HepG2 (cell line): ENCODE measurements at regions not wholly inside any gene's neighbourhood (a gene's known extent, or its start where the extent isn't known, plus 50 kb on each side); places are given as distances from the start of the nearest gene placed in this dataset.

Experiments used
- ATAC-seq: fragments of 200-7000 bp; cut with Tn5 transposase; 3 replicates; pipeline ENCODE4 v1.9.1; 2020; ENCODE audit warnings: mild to moderate bottlenecking, moderate library complexity
- BruUV-seq: library from RNA; stranded (reverse); fragments of 400-500 nt; replicated peaks from 2 replicates; lab custom pipeline; 2021; lab: Mats Ljungman, UMichigan
- CTCF ChIA-PET: fragments of 300-600 bp; formaldehyde crosslinking; extraction: SDS; loops from one replicate; lab custom pipeline; 2021; ENCODE audit warnings: low total read pairs, inconsistent platforms, low intra/inter-chr PET ratio; lab: Yijun Ruan, JAX
- POLR2A ChIA-PET: fragments of 350-600 bp; sonication (Branson Sonifier 250); formaldehyde crosslinking; loops from one replicate; lab custom pipeline; 2020; ENCODE audit warnings: antibody characterized with exemption, inconsistent platforms; lab: Yijun Ruan, JAX
- DNase-seq: peaks from one replicate; pipeline ENCODE4 v3.0.0-alpha.2; 2015; ENCODE audit warnings: low spot score
- FAIRE-seq: peaks from 3 replicates; lab custom pipeline; 2011; peaks lifted over from hg19 to GRCh38; lab: Jason Lieb, UNC
- H2AFZ ChIP-seq: one replicate; pipeline ENCODE4 v1.6.1; 2011; ENCODE audit warnings: low read length, inconsistent platforms
- H3K27ac ChIP-seq: fragments of 300-600 bp; 3 replicates; pipeline ENCODE4 v1.8.0; 2011; ENCODE audit warnings: mixed run types, mild to moderate bottlenecking, mixed read lengths, low read length, inconsistent platforms; ENCODE audit not compliant: insufficient read depth; ENCODE audit errors: extremely low read length
- H3K27me3 ChIP-seq, 2 experiments: fragments of 200-600 bp in 1 of 2; 2 replicates in 1 of 2; 3 replicates in 1 of 2; pipeline versions ENCODE4 v1.6.0 to v1.8.0; 2011; ENCODE audit warnings: low read length in 2 of 2, mild to moderate bottlenecking in 2 of 2, moderate library complexity in 2 of 2, inconsistent platforms in 1 of 2; ENCODE audit not compliant: insufficient read depth in 2 of 2, control insufficient read depth in 1 of 2
- H3K36me3 ChIP-seq, 2 experiments: fragments of 200-600 bp in 1 of 2; replicated peaks in 1 of 2; 2 replicates in 1 of 2; 3 replicates in 1 of 2; pipeline versions ENCODE4 v1.5.1 to v1.8.0; 2011; ENCODE audit warnings: low read length in 2 of 2, inconsistent platforms in 1 of 2; ENCODE audit not compliant: insufficient read depth in 2 of 2, control insufficient read depth in 1 of 2
- H3K4me1 ChIP-seq: 2 replicates; pipeline ENCODE4 v1.5.1; 2012; ENCODE audit warnings: low read length, inconsistent platforms; ENCODE audit not compliant: insufficient read depth
- H3K4me2 ChIP-seq: 2 replicates; pipeline ENCODE4 v1.6.0; 2011; ENCODE audit warnings: low read depth, low read length, inconsistent platforms
- H3K4me3 ChIP-seq, 3 experiments: fragments of 200-600 bp in 1 of 3; sonication (generic), shearing (Covaris generic) in 1 of 3; replicated peaks in 1 of 3; 2 replicates each; pipeline ENCODE4 v1.5.1; 2011 to 2016; ENCODE audit warnings: low read length in 3 of 3, inconsistent platforms in 2 of 3, low read depth in 2 of 3, mild to moderate bottlenecking in 2 of 3, control low read depth in 1 of 3, mixed read lengths in 1 of 3; ENCODE audit not compliant: insufficient read depth in 1 of 3
- H3K79me2 ChIP-seq: one replicate; pipeline ENCODE4 v1.6.1; 2011; ENCODE audit warnings: low read length, inconsistent platforms; ENCODE audit not compliant: insufficient read depth
- H3K9ac ChIP-seq: 2 replicates; pipeline ENCODE4 v1.6.0; 2011; ENCODE audit warnings: mild to moderate bottlenecking, low read depth, low read length, inconsistent platforms; ENCODE audit not compliant: insufficient read depth
- H3K9me3 ChIP-seq: 2 replicates; pipeline ENCODE4 v1.5.1; 2012; ENCODE audit warnings: mild to moderate bottlenecking, low read length
- H4K20me1 ChIP-seq: 2 replicates; pipeline ENCODE4 v1.6.0; 2011; ENCODE audit warnings: inconsistent platforms, mild to moderate bottlenecking, low read length, moderate library complexity; ENCODE audit not compliant: insufficient read depth
- DNMT3B ChIP-seq: conservative IDR thresholded peaks from 2 replicates; pipeline ENCODE4 v1.6.1; 2016; ENCODE audit warnings: missing biosample characterization, control low read depth
- STAG1 ChIP-seq: sonication (generic); formaldehyde crosslinking; IDR thresholded peaks from 2 replicates; pipeline ENCODE4 v1.4.0; 2020; ENCODE audit warnings: missing genetic modification reagents
- ZC3H13 ChIP-seq: sonication (generic); formaldehyde crosslinking; IDR thresholded peaks from 2 replicates; pipeline ENCODE4 v1.8.1; 2023; ENCODE audit warnings: mild to moderate bottlenecking, missing genetic modification reagents, moderate library complexity
- ZNF331 ChIP-seq: sonication (generic); formaldehyde crosslinking; IDR thresholded peaks from 2 replicates; pipeline ENCODE4 v1.4.0; 2020; ENCODE audit warnings: missing genetic modification reagents
- ZNF557 ChIP-seq: sonication (generic); formaldehyde crosslinking; IDR thresholded peaks from 2 replicates; pipeline ENCODE4 v1.4.0; 2020; ENCODE audit warnings: missing genetic modification reagents
- ZNF569 ChIP-seq: sonication (generic); formaldehyde crosslinking; IDR thresholded peaks from 2 replicates; pipeline ENCODE4 v1.5.0; 2020; ENCODE audit warnings: mild to moderate bottlenecking, missing genetic modification reagents, moderate library complexity, borderline replicate concordance
- WGBS: methylation state at CpG from one replicate; pipeline ENCODE4 v1.1.6; 2017; ENCODE audit warnings: low lambda C conversion rate; 5-methylcytosine and 5-hydroxymethylcytosine counted together
- in situ Hi-C: cut with HindIII; loops from 2 replicates; pipeline ENCODE4 v1.10.0; 2017; ENCODE audit warnings: low pct_unique_long_range_greater_than_20kb; ENCODE audit not compliant: extremely low pct_ligation_motif_present
- intact Hi-C: fragments of 100-400 bp; cut with micrococcal nuclease; formaldehyde crosslinking; loops from one replicate; pipeline ENCODE4 v1.10.0; 2022; ENCODE audit not compliant: unreplicated experiment
- TF ChIP-seq, protein P1 (sequence below): sonication (generic); formaldehyde crosslinking; IDR thresholded peaks from 2 replicates; pipeline ENCODE4 v1.5.0; 2020; ENCODE audit warnings: mild to moderate bottlenecking, missing genetic modification reagents, moderate library complexity
- TF ChIP-seq, protein P2 (sequence below): sonication (generic); formaldehyde crosslinking; IDR thresholded peaks from 2 replicates; pipeline ENCODE4 v1.4.0; 2020; ENCODE audit warnings: mild to moderate bottlenecking, low read depth, missing genetic modification reagents
- TF ChIP-seq, protein P3 (sequence below): IDR thresholded peaks from 2 replicates; pipeline ENCODE4 v1.6.1; 2016; ENCODE audit warnings: control low read depth

DNA sequence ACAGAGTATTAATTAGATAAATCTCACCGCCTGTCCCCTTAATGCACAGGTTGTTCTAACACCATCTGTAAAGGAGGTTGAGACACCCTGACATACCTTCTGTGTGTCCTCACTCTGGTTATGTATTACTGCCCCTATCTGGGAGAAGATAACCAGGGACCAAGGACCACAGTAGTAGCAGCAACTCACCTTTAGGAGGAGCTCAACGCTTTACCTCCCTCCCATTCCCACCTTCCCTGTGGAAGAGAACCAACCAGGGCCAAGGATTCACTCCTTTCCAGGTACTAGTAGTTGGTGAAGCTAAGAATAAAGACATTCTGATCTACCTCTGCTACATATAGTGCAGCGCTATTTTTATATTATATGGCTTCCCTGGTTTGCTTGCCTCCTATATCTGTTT is 232.6 kb downstream of the MEX3B start:
- ChIA-PET POLR2A (no interaction called here), CTCF (no interaction called here)
- Histone ChIP-seq H3K36me3 (no peaks in the 10 kb centered on the region), H3K4me1 (no peaks in the 10 kb centered on the region), H4K20me1 (no peaks in the 10 kb centered on the region), H3K4me3 (no peak overlapping the region), H2AFZ (no peak overlapping the region), H3K27ac (no peak overlapping the region), H3K4me2 (no peak overlapping the region), H3K9ac (no peak overlapping the region), H3K27me3 (no peaks in the 10 kb centered on the region; a peak in 1 of 5 replicates), H3K79me2 (no peaks in the 10 kb centered on the region), H3K9me3 (no peaks in the 10 kb centered on the region)
- in situ Hi-C loops = no loop called here
- TF ChIP-seq, protein P1, sequence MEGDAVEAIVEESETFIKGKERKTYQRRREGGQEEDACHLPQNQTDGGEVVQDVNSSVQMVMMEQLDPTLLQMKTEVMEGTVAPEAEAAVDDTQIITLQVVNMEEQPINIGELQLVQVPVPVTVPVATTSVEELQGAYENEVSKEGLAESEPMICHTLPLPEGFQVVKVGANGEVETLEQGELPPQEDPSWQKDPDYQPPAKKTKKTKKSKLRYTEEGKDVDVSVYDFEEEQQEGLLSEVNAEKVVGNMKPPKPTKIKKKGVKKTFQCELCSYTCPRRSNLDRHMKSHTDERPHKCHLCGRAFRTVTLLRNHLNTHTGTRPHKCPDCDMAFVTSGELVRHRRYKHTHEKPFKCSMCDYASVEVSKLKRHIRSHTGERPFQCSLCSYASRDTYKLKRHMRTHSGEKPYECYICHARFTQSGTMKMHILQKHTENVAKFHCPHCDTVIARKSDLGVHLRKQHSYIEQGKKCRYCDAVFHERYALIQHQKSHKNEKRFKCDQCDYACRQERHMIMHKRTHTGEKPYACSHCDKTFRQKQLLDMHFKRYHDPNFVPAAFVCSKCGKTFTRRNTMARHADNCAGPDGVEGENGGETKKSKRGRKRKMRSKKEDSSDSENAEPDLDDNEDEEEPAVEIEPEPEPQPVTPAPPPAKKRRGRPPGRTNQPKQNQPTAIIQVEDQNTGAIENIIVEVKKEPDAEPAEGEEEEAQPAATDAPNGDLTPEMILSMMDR (CRISPR knock-in tag) = peak; percentile 41
- TF ChIP-seq ZC3H13 (CRISPR knock-in tag) (no peak), STAG1 (CRISPR knock-in tag) (peak; percentile 25; the same call in 1 of the 2 replicates), ZNF569 (CRISPR knock-in tag) (no peak)
- BruUV-seq = no TSS peak
- FAIRE-seq (no peak), DNase-seq (no peak), ATAC-seq (peak; percentile 77)
- WGBS = 0% methylated on average over 3 of the region's 3 CpGs
- intact Hi-C loops = no loop called here

DNA sequence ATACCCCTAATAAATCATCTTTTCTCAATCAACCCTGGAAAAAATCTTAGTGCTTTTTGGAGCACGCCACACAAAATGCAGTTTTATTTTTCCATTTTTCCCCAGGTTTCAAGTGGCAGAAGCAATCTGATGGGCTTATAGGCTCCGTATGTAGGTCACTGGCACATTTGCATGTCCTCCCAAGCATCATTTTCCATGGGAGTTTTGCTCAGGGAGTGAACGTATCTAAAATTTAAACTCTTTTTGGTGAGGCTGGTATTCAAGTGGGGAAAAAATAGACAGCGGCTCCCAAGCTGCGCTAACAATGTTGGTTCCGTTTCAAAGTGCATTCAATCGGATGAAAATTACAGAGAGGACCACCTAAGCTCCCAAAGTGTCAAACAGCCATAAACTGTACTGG is 233.4 kb downstream of the MEX3B start:
- H3K9ac ChIP-seq = no peak overlapping the region
- no peak overlapping the region for H3K4me3 ChIP-seq
- no peaks in the 10 kb centered on the region for H3K36me3 ChIP-seq
- H2AFZ ChIP-seq = no peak overlapping the region
- H3K4me1 ChIP-seq = no peaks in the 10 kb centered on the region
- H3K79me2 ChIP-seq = no peaks in the 10 kb centered on the region
- intact Hi-C loops = no loop called here
- no peak for DNase-seq
- ATAC-seq = no peak
- ChIA-PET CTCF (no interaction called here), POLR2A (no interaction called here)
- no TSS peak for BruUV-seq
- no peak overlapping the region for H3K27ac ChIP-seq
- TF ChIP-seq, protein P2, sequence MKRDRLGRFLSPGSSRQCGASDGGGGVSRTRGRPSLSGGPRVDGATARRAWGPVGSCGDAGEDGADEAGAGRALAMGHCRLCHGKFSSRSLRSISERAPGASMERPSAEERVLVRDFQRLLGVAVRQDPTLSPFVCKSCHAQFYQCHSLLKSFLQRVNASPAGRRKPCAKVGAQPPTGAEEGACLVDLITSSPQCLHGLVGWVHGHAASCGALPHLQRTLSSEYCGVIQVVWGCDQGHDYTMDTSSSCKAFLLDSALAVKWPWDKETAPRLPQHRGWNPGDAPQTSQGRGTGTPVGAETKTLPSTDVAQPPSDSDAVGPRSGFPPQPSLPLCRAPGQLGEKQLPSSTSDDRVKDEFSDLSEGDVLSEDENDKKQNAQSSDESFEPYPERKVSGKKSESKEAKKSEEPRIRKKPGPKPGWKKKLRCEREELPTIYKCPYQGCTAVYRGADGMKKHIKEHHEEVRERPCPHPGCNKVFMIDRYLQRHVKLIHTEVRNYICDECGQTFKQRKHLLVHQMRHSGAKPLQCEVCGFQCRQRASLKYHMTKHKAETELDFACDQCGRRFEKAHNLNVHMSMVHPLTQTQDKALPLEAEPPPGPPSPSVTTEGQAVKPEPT = no peak
- TF ChIP-seq DNMT3B (CRISPR knock-in tag) = no peak
- TF ChIP-seq, protein P3, sequence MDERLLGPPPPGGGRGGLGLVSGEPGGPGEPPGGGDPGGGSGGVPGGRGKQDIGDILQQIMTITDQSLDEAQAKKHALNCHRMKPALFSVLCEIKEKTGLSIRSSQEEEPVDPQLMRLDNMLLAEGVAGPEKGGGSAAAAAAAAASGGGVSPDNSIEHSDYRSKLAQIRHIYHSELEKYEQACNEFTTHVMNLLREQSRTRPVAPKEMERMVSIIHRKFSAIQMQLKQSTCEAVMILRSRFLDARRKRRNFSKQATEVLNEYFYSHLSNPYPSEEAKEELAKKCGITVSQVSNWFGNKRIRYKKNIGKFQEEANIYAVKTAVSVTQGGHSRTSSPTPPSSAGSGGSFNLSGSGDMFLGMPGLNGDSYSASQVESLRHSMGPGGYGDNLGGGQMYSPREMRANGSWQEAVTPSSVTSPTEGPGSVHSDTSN (CRISPR knock-in tag) = no peak
- no peak for TF ChIP-seq ZNF331
- TF ChIP-seq ZNF557 = no peak
- in situ Hi-C loops = no loop called here
- no peaks in the 10 kb centered on the region for H3K9me3 ChIP-seq
- 8% methylated on average over 7 of the region's 7 CpGs for WGBS
- no peaks in the 10 kb centered on the region for H4K20me1 ChIP-seq
- no peak overlapping the region for H3K4me2 ChIP-seq
- H3K27me3 ChIP-seq = no peaks in the 10 kb centered on the region; a peak in 1 of 5 replicates
- no peak for FAIRE-seq
